ENCODE measurements at regions not wholly inside any gene's neighbourhood (a gene's known extent, or its start where the extent isn't known, plus 50 kb on each side); places are given as distances from the start of the nearest gene placed in this dataset.

GRCh38 chr4:36432586-36432985, 151.2 kb downstream of the DTHD1 start:
- Histone ChIP-seq H3K27me3 (ENCODE audit: control insufficient read depth in 5 of 5, insufficient read depth in 4 of 5, low read length in 5 of 5) (no peaks in the 10 kb centered on the region), H3K9me3 (ENCODE audit: control insufficient read depth in 5 of 5, low read length in 5 of 5) (peaks cover 0 to 2% (median 0%) of the 10 kb centered on the region in 5 donors), H3K36me3 (ENCODE audit: control insufficient read depth in 5 of 5, insufficient read depth in 5 of 5, low read length in 5 of 5) (no peaks in the 10 kb centered on the region), H3K4me3 (ENCODE audit: low read depth in 1 of 5, low read length in 5 of 5) (no peak overlapping the region), H3K4me1 (ENCODE audit: control insufficient read depth in 5 of 5, insufficient read depth in 5 of 5, low read length in 5 of 5) (no peaks in the 10 kb centered on the region), H3K9ac (ENCODE audit: low read length in 5 of 5) (no peak overlapping the region), H3K27ac (ENCODE audit: low read depth, low read length) (no peak overlapping the region)

GRCh38 chr4:36439556-36439955, 158.1 kb downstream of the DTHD1 start:
- Histone ChIP-seq H3K9ac (ENCODE audit: low read length in 5 of 5) (no peak overlapping the region), H3K36me3 (ENCODE audit: control insufficient read depth in 5 of 5, insufficient read depth in 5 of 5, low read length in 5 of 5) (no peaks in the 10 kb centered on the region), H3K27ac (ENCODE audit: low read depth, low read length) (no peak overlapping the region), H3K27me3 (ENCODE audit: control insufficient read depth in 5 of 5, insufficient read depth in 4 of 5, low read length in 5 of 5) (no peaks in the 10 kb centered on the region), H3K4me3 (ENCODE audit: low read depth in 1 of 5, low read length in 5 of 5) (no peak overlapping the region), H3K9me3 (ENCODE audit: control insufficient read depth in 5 of 5, low read length in 5 of 5) (peaks cover 0 to 2% (median 0%) of the 10 kb centered on the region in 5 donors), H3K4me1 (ENCODE audit: control insufficient read depth in 5 of 5, insufficient read depth in 5 of 5, low read length in 5 of 5) (no peaks in the 10 kb centered on the region)

- Histone ChIP-seq H3K27me3 (ENCODE audit: control insufficient read depth in 5 of 5, insufficient read depth in 4 of 5, low read length in 5 of 5) (no peaks in the 10 kb centered on the region), H3K36me3 (ENCODE audit: control insufficient read depth in 5 of 5, insufficient read depth in 5 of 5, low read length in 5 of 5) (no peaks in the 10 kb centered on the region), H3K27ac (ENCODE audit: low read depth, low read length) (no peak overlapping the region), H3K9ac (ENCODE audit: low read length in 5 of 5) (no peak overlapping the region), H3K4me3 (ENCODE audit: low read depth in 1 of 5, low read length in 5 of 5) (no peak overlapping the region), H3K4me1 (ENCODE audit: control insufficient read depth in 5 of 5, insufficient read depth in 5 of 5, low read length in 5 of 5) (no peaks in the 10 kb centered on the region), H3K9me3 (ENCODE audit: control insufficient read depth in 5 of 5, low read length in 5 of 5) (no peaks in the 10 kb centered on the region)
Observed at GRCh38 chr4:36445480-36445879, 164.1 kb downstream of the DTHD1 start.

- no peaks in the 10 kb centered on the region for H3K9me3 ChIP-seq (ENCODE audit: control insufficient read depth in 5 of 5, low read length in 5 of 5)
- H3K36me3 ChIP-seq (ENCODE audit: control insufficient read depth in 5 of 5, insufficient read depth in 5 of 5, low read length in 5 of 5): no peaks in the 10 kb centered on the region
- no peak overlapping the region for H3K9ac ChIP-seq (ENCODE audit: low read length in 5 of 5)
- no peaks in the 10 kb centered on the region for H3K4me1 ChIP-seq (ENCODE audit: control insufficient read depth in 5 of 5, insufficient read depth in 5 of 5, low read length in 5 of 5)
- no peak overlapping the region for H3K27ac ChIP-seq (ENCODE audit: low read depth, low read length)
- no peaks in the 10 kb centered on the region for H3K27me3 ChIP-seq (ENCODE audit: control insufficient read depth in 5 of 5, insufficient read depth in 4 of 5, low read length in 5 of 5)
- H3K4me3 ChIP-seq (ENCODE audit: low read depth in 1 of 5, low read length in 5 of 5): no peak overlapping the region
Observed at GRCh38 chr4:36446275-36446674, 164.9 kb downstream of the DTHD1 start.

- no peak overlapping the region for H3K9ac ChIP-seq (ENCODE audit: low read length in 5 of 5)
- no peak overlapping the region for H3K4me3 ChIP-seq (ENCODE audit: low read depth in 1 of 5, low read length in 5 of 5)
- H3K27ac ChIP-seq (ENCODE audit: low read depth, low read length): no peak overlapping the region
- no peaks in the 10 kb centered on the region for H3K9me3 ChIP-seq (ENCODE audit: control insufficient read depth in 5 of 5, low read length in 5 of 5)
- no peaks in the 10 kb centered on the region for H3K4me1 ChIP-seq (ENCODE audit: control insufficient read depth in 5 of 5, insufficient read depth in 5 of 5, low read length in 5 of 5)
- H3K36me3 ChIP-seq (ENCODE audit: control insufficient read depth in 5 of 5, insufficient read depth in 5 of 5, low read length in 5 of 5): no peaks in the 10 kb centered on the region
- no peaks in the 10 kb centered on the region for H3K27me3 ChIP-seq (ENCODE audit: control insufficient read depth in 5 of 5, insufficient read depth in 4 of 5, low read length in 5 of 5)
Observed at GRCh38 chr4:36461344-36461743, 179.9 kb downstream of the DTHD1 start.

- no peak overlapping the region for H3K9ac ChIP-seq (ENCODE audit: low read length in 5 of 5)
Observed at GRCh38 chr4:36467670-36468069, 186.3 kb downstream of the DTHD1 start.

GRCh38 chr4:36471903-36472302, 190.5 kb downstream of the DTHD1 start:
- Histone ChIP-seq H3K4me3 (ENCODE audit: low read depth in 1 of 5, low read length in 5 of 5) (no peak overlapping the region), H3K9me3 (ENCODE audit: control insufficient read depth in 5 of 5, low read length in 5 of 5) (no peaks in the 10 kb centered on the region), H3K4me1 (ENCODE audit: control insufficient read depth in 5 of 5, insufficient read depth in 5 of 5, low read length in 5 of 5) (peaks cover 0 to 4% (median 0%) of the 10 kb centered on the region in 5 donors), H3K36me3 (ENCODE audit: control insufficient read depth in 5 of 5, insufficient read depth in 5 of 5, low read length in 5 of 5) (no peaks in the 10 kb centered on the region), H3K27me3 (ENCODE audit: control insufficient read depth in 5 of 5, insufficient read depth in 4 of 5, low read length in 5 of 5) (no peaks in the 10 kb centered on the region), H3K27ac (ENCODE audit: low read depth, low read length) (no peak overlapping the region), H3K9ac (ENCODE audit: low read length in 5 of 5) (no peak overlapping the region)

More at GRCh38 chr4:36467670-36468069, 186.3 kb downstream of the DTHD1 start:
- Histone ChIP-seq H3K4me1 (ENCODE audit: control insufficient read depth in 5 of 5, insufficient read depth in 5 of 5, low read length in 5 of 5) (no peaks in the 10 kb centered on the region), H3K9me3 (ENCODE audit: control insufficient read depth in 5 of 5, low read length in 5 of 5) (no peaks in the 10 kb centered on the region), H3K36me3 (ENCODE audit: control insufficient read depth in 5 of 5, insufficient read depth in 5 of 5, low read length in 5 of 5) (no peaks in the 10 kb centered on the region), H3K27ac (ENCODE audit: low read depth, low read length) (no peak overlapping the region), H3K27me3 (ENCODE audit: control insufficient read depth in 5 of 5, insufficient read depth in 4 of 5, low read length in 5 of 5) (no peaks in the 10 kb centered on the region), H3K4me3 (ENCODE audit: low read depth in 1 of 5, low read length in 5 of 5) (no peak overlapping the region)

- peaks cover 0 to 4% (median 0%) of the 10 kb centered on the region in 5 donors for H3K4me1 ChIP-seq (ENCODE audit: control insufficient read depth in 5 of 5, insufficient read depth in 5 of 5, low read length in 5 of 5)
- H3K27me3 ChIP-seq (ENCODE audit: control insufficient read depth in 5 of 5, insufficient read depth in 4 of 5, low read length in 5 of 5): no peaks in the 10 kb centered on the region
- H3K4me3 ChIP-seq (ENCODE audit: low read depth in 1 of 5, low read length in 5 of 5): no peak overlapping the region
- H3K36me3 ChIP-seq (ENCODE audit: control insufficient read depth in 5 of 5, insufficient read depth in 5 of 5, low read length in 5 of 5): no peaks in the 10 kb centered on the region
- no peaks in the 10 kb centered on the region for H3K9me3 ChIP-seq (ENCODE audit: control insufficient read depth in 5 of 5, low read length in 5 of 5)
- no peak overlapping the region for H3K27ac ChIP-seq (ENCODE audit: low read depth, low read length)
- no peak overlapping the region for H3K9ac ChIP-seq (ENCODE audit: low read length in 5 of 5)
Observed at GRCh38 chr4:36476135-36476534, 194.7 kb downstream of the DTHD1 start.

GRCh38 chr4:36477861-36478260, 196.4 kb downstream of the DTHD1 start:
- H3K4me1 ChIP-seq (ENCODE audit: control insufficient read depth in 5 of 5, insufficient read depth in 5 of 5, low read length in 5 of 5): peaks cover 0 to 4% (median 0%) of the 10 kb centered on the region in 5 donors
- H3K4me3 ChIP-seq (ENCODE audit: low read depth in 1 of 5, low read length in 5 of 5): no peak overlapping the region
- H3K27me3 ChIP-seq (ENCODE audit: control insufficient read depth in 5 of 5, insufficient read depth in 4 of 5, low read length in 5 of 5): no peaks in the 10 kb centered on the region
- no peaks in the 10 kb centered on the region for H3K36me3 ChIP-seq (ENCODE audit: control insufficient read depth in 5 of 5, insufficient read depth in 5 of 5, low read length in 5 of 5)
- no peak overlapping the region for H3K9ac ChIP-seq (ENCODE audit: low read length in 5 of 5)
- no peak overlapping the region for H3K27ac ChIP-seq (ENCODE audit: low read depth, low read length)
- no peaks in the 10 kb centered on the region for H3K9me3 ChIP-seq (ENCODE audit: control insufficient read depth in 5 of 5, low read length in 5 of 5)

- H3K4me1 ChIP-seq (ENCODE audit: control insufficient read depth in 5 of 5, insufficient read depth in 5 of 5, low read length in 5 of 5): no peaks in the 10 kb centered on the region
- H3K27ac ChIP-seq (ENCODE audit: low read depth, low read length): no peak overlapping the region
- no peak overlapping the region for H3K4me3 ChIP-seq (ENCODE audit: low read depth in 1 of 5, low read length in 5 of 5)
- H3K9me3 ChIP-seq (ENCODE audit: control insufficient read depth in 5 of 5, low read length in 5 of 5): no peaks in the 10 kb centered on the region
- no peaks in the 10 kb centered on the region for H3K36me3 ChIP-seq (ENCODE audit: control insufficient read depth in 5 of 5, insufficient read depth in 5 of 5, low read length in 5 of 5)
- no peaks in the 10 kb centered on the region for H3K27me3 ChIP-seq (ENCODE audit: control insufficient read depth in 5 of 5, insufficient read depth in 4 of 5, low read length in 5 of 5)
- H3K9ac ChIP-seq (ENCODE audit: low read length in 5 of 5): no peak overlapping the region
Observed at GRCh38 chr4:36485885-36486284, 204.5 kb downstream of the DTHD1 start.

- no peaks in the 10 kb centered on the region for H3K4me1 ChIP-seq (ENCODE audit: control insufficient read depth in 5 of 5, insufficient read depth in 5 of 5, low read length in 5 of 5)
- H3K27me3 ChIP-seq (ENCODE audit: control insufficient read depth in 5 of 5, insufficient read depth in 4 of 5, low read length in 5 of 5): no peaks in the 10 kb centered on the region
- no peak overlapping the region for H3K27ac ChIP-seq (ENCODE audit: low read depth, low read length)
- no peaks in the 10 kb centered on the region for H3K36me3 ChIP-seq (ENCODE audit: control insufficient read depth in 5 of 5, insufficient read depth in 5 of 5, low read length in 5 of 5)
- no peaks in the 10 kb centered on the region for H3K9me3 ChIP-seq (ENCODE audit: control insufficient read depth in 5 of 5, low read length in 5 of 5)
- H3K9ac ChIP-seq (ENCODE audit: low read length in 5 of 5): no peak overlapping the region
- H3K4me3 ChIP-seq (ENCODE audit: low read depth in 1 of 5, low read length in 5 of 5): no peak overlapping the region
Observed at GRCh38 chr4:36489798-36490197, 208.4 kb downstream of the DTHD1 start.

All from subcutaneous abdominal adipose tissue (tissue), 5 donors.